WTC11 (cell line): ENCODE measurements at regions not wholly inside any gene's neighbourhood (a gene's known extent, or its start where the extent isn't known, plus 50 kb on each side); places are given as distances from the start of the nearest gene placed in this dataset.

ENCODE experiments used
- ATAC-seq: fragments of 200-7000 bp; cut with Tn5 transposase; 2 replicates; pipeline ENCODE4 v1.10.0; 2021; ENCODE audit warnings: mild to moderate bottlenecking, moderate library complexity
- CTCF ChIA-PET: fragments of 300-600 bp; sonication (Branson Sonifier 250); formaldehyde crosslinking; loops from one replicate; lab custom pipeline; 2021; ENCODE audit warnings: antibody characterized with exemption; lab: Charles Lee
- POLR2A ChIA-PET: fragments of 350-600 bp; sonication (Branson Sonifier 250); formaldehyde crosslinking; loops from one replicate; lab custom pipeline; 2021; ENCODE audit warnings: antibody characterized with exemption; lab: Charles Lee
- DNase-seq: peaks from one replicate; pipeline ENCODE4 v3.0.0; 2021; ENCODE audit warnings: low spot score
- H3K27ac Mint-ChIP-seq: 2 replicates; pipeline ENCODE4 v1.8.0; 2021; ENCODE audit warnings: mixed read lengths
- H3K27me3 Mint-ChIP-seq: 2 replicates; pipeline ENCODE4 v1.8.0; 2021; ENCODE audit warnings: low read depth, mild to moderate bottlenecking, moderate library complexity, mixed read lengths
- H3K36me3 Mint-ChIP-seq: 2 replicates; pipeline ENCODE4 v1.8.0; 2021; ENCODE audit warnings: mixed read lengths
- H3K4me1 Mint-ChIP-seq: 2 replicates; pipeline ENCODE4 v1.8.0; 2022; ENCODE audit warnings: mixed read lengths
- H3K4me3 Mint-ChIP-seq: 2 replicates; pipeline ENCODE4 v1.8.0; 2021; ENCODE audit warnings: mild to moderate bottlenecking, moderate library complexity, mixed read lengths
- H3K9me3 Mint-ChIP-seq: 2 replicates; pipeline ENCODE4 v1.8.0; 2021; ENCODE audit warnings: mixed read lengths
- ARID4B ChIP-seq: sonication (generic); formaldehyde crosslinking; IDR thresholded peaks from 2 replicates; pipeline ENCODE4 v1.8.0; 2023; ENCODE audit warnings: missing genetic modification reagents, mild to moderate bottlenecking, borderline replicate concordance
- CREB1 ChIP-seq: sonication (generic); formaldehyde crosslinking; IDR thresholded peaks from 2 replicates; pipeline ENCODE4 v1.8.0; 2023; ENCODE audit warnings: mild to moderate bottlenecking, missing genetic modification reagents
- EMX1 ChIP-seq: fragments of 250-450 bp; sonication (Bioruptor Pico); IDR thresholded peaks from 2 replicates; pipeline ENCODE4 v1.8.0; 2021; ENCODE audit warnings: mild to moderate bottlenecking
- FOXP4 ChIP-seq: sonication (generic); formaldehyde crosslinking; IDR thresholded peaks from 2 replicates; pipeline ENCODE4 v1.8.0; 2022; ENCODE audit warnings: mild to moderate bottlenecking, missing genetic modification reagents
- GABPB1 ChIP-seq: sonication (generic); formaldehyde crosslinking; IDR thresholded peaks from 2 replicates; pipeline ENCODE4 v1.8.1; 2023; ENCODE audit warnings: mild to moderate bottlenecking, missing genetic modification reagents
- GRHL2 ChIP-seq: fragments of 250-450 bp; sonication (Bioruptor Pico); IDR thresholded peaks from 2 replicates; pipeline ENCODE4 v1.8.0; 2022; ENCODE audit warnings: mild to moderate bottlenecking, moderate library complexity; ENCODE audit not compliant: insufficient replicate concordance, severe bottlenecking
- HMGXB4 ChIP-seq: sonication (generic); formaldehyde crosslinking; IDR thresholded peaks from 2 replicates; pipeline ENCODE4 v1.8.1; 2023; ENCODE audit warnings: mild to moderate bottlenecking, moderate library complexity, missing genetic modification reagents
- IRF2 ChIP-seq: sonication (generic); formaldehyde crosslinking; IDR thresholded peaks from 2 replicates; pipeline ENCODE4 v1.8.0; 2022; ENCODE audit warnings: low read depth, missing genetic modification reagents, borderline replicate concordance
- JUN ChIP-seq: sonication (generic); formaldehyde crosslinking; IDR thresholded peaks from 2 replicates; pipeline ENCODE4 v1.8.0; 2023; ENCODE audit warnings: mild to moderate bottlenecking, missing genetic modification reagents
- KAT7 ChIP-seq: sonication (generic); formaldehyde crosslinking; IDR thresholded peaks from 2 replicates; pipeline ENCODE4 v1.8.1; 2023; ENCODE audit warnings: missing genetic modification reagents, mild to moderate bottlenecking, borderline replicate concordance
- MXD4 ChIP-seq: fragments of 250-450 bp; sonication (Bioruptor Pico); IDR thresholded peaks from 2 replicates; pipeline ENCODE4 v1.8.0; 2021; ENCODE audit warnings: mild to moderate bottlenecking, moderate library complexity, borderline replicate concordance
- NR2C2 ChIP-seq: sonication (generic); formaldehyde crosslinking; IDR thresholded peaks from 2 replicates; pipeline ENCODE4 v1.8.0; 2022; ENCODE audit warnings: mild to moderate bottlenecking, missing genetic modification reagents
- PRDM15 ChIP-seq: sonication (generic); formaldehyde crosslinking; IDR thresholded peaks from 2 replicates; pipeline ENCODE4 v1.8.0; 2022; ENCODE audit warnings: missing genetic modification reagents
- RELA ChIP-seq: sonication (generic); formaldehyde crosslinking; IDR thresholded peaks from 2 replicates; pipeline ENCODE4 v1.8.1; 2022; ENCODE audit warnings: missing genetic modification reagents, mild to moderate bottlenecking, borderline replicate concordance
- RORB ChIP-seq: fragments of 250-450 bp; sonication (Bioruptor Pico); IDR thresholded peaks from 2 replicates; pipeline ENCODE4 v1.9.0; 2021; ENCODE audit warnings: mild to moderate bottlenecking
- STAT6 ChIP-seq: sonication (generic); formaldehyde crosslinking; conservative IDR thresholded peaks from 2 replicates; pipeline ENCODE4 v1.8.1; 2023; ENCODE audit warnings: mild to moderate bottlenecking, low read depth, missing genetic modification reagents, moderate library complexity
- TEAD4 ChIP-seq: sonication (generic); formaldehyde crosslinking; IDR thresholded peaks from 2 replicates; pipeline ENCODE4 v1.8.0; 2022; ENCODE audit warnings: mild to moderate bottlenecking, missing genetic modification reagents
- USF1 ChIP-seq: sonication (generic); formaldehyde crosslinking; IDR thresholded peaks from 2 replicates; pipeline ENCODE4 v1.8.0; 2022; ENCODE audit warnings: mild to moderate bottlenecking, missing genetic modification reagents
- ZNF512 ChIP-seq: sonication (generic); formaldehyde crosslinking; IDR thresholded peaks from 2 replicates; pipeline ENCODE4 v1.8.1; 2022; ENCODE audit warnings: missing genetic modification reagents, borderline replicate concordance

GRCh38 chr20:24767623-24768100, 181.4 kb upstream of the CST7 start:
- CTCF ChIA-PET, result no interaction called here
- no peaks in the 10 kb centered on the region for H3K36me3 Mint-ChIP-seq
- H3K27ac Mint-ChIP-seq, result no peak overlapping the region
- ATAC-seq, result no peak
- no peak overlapping the region for H3K4me3 Mint-ChIP-seq
- H3K27me3 Mint-ChIP-seq, result no peaks in the 10 kb centered on the region
- POLR2A ChIA-PET, result no interaction called here
- no peak for TF ChIP-seq EMX1 (CRISPR knock-in tag)
- TF ChIP-seq STAT6 (CRISPR knock-in tag), result no peak
- TF ChIP-seq PRDM15 (CRISPR knock-in tag), result no peak
- no peak for TF ChIP-seq ARID4B (CRISPR knock-in tag)
- no peak for TF ChIP-seq NR2C2 (CRISPR knock-in tag)
- TF ChIP-seq RELA (CRISPR knock-in tag), result no peak
- no peak for TF ChIP-seq FOXP4 (CRISPR knock-in tag)
- no peak for TF ChIP-seq ZNF512
- TF ChIP-seq TEAD4, result no peak
- TF ChIP-seq MXD4, result no peak
- no peak for TF ChIP-seq JUN
- no peak for TF ChIP-seq KAT7
- no peak for TF ChIP-seq HMGXB4 (CRISPR knock-in tag)
- no peak for TF ChIP-seq GABPB1
- no peak for TF ChIP-seq GRHL2 (CRISPR knock-in tag)
- no peak for TF ChIP-seq CREB1 (CRISPR knock-in tag)
- no peak for TF ChIP-seq IRF2 (CRISPR knock-in tag)
- TF ChIP-seq USF1 (CRISPR knock-in tag), result no peak
- TF ChIP-seq RORB (CRISPR knock-in tag), result no peak
- TF ChIP-seq, all 79 proteins: peak for 0
- no peaks in the 10 kb centered on the region for H3K9me3 Mint-ChIP-seq
- DNase-seq, result no peak
- peaks cover 15% of the 10 kb centered on the region for H3K4me1 Mint-ChIP-seq
